ENCODE measurements at regions not wholly inside any gene's neighbourhood (a gene's known extent, or its start where the extent isn't known, plus 50 kb on each side); places are given as distances from the start of the nearest gene placed in this dataset.
A peak's percentile ranks its signal among the peaks of the same experiment; 100 is the strongest.

DNA sequence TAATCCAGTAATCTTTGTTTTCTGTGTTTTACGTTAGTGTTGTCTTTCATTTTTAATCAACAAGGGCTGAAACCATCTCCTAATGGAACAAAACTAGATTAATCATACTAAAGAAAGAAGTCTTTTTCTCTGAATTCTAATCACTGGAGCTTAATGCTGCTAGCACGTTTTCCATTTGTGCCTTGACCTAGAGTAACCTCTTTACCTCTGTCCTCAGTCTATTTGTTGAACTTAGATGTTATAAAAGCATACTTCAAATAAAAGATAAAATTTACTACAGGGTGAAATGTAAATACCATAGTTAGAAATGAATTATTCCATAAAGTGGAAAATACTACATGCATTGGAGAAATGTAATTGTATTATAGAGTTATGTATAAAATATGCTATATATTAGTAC is 207.1 kb downstream of the NKX6-1 start:
- Histone ChIP-seq H3K4me1 (ENCODE audit: control insufficient read depth in 5 of 5, insufficient read depth in 5 of 5, low read length in 5 of 5) (no peaks in the 10 kb centered on the region), H3K27me3 (ENCODE audit: control insufficient read depth in 3 of 3, insufficient read depth in 3 of 3, low read length in 2 of 3) (no peaks in the 10 kb centered on the region), H3K4me3 (no peak overlapping the region), H3K9me3 (ENCODE audit: control insufficient read depth in 4 of 4, insufficient read depth in 3 of 4, low read length in 3 of 4) (no peaks in the 10 kb centered on the region), H3K9ac (ENCODE audit: insufficient read depth in 1 of 2, low read length in 2 of 2) (no peak overlapping the region), H3K27ac (ENCODE audit: low read depth in 1 of 2, low read length in 1 of 2) (no peak overlapping the region), H3K36me3 (ENCODE audit: control insufficient read depth in 4 of 4, insufficient read depth in 4 of 4, low read length in 4 of 4) (no peaks in the 10 kb centered on the region)
- 45 to 66% methylated on average over 2 of the region's 2 CpGs for WGBS, 2 donors
- ATAC-seq (ENCODE audit: insufficient read depth, low FRiP score) (no peak), DNase-seq (peak in 1 of 3 donors; percentile 27)
- TF ChIP-seq, protein P1, sequence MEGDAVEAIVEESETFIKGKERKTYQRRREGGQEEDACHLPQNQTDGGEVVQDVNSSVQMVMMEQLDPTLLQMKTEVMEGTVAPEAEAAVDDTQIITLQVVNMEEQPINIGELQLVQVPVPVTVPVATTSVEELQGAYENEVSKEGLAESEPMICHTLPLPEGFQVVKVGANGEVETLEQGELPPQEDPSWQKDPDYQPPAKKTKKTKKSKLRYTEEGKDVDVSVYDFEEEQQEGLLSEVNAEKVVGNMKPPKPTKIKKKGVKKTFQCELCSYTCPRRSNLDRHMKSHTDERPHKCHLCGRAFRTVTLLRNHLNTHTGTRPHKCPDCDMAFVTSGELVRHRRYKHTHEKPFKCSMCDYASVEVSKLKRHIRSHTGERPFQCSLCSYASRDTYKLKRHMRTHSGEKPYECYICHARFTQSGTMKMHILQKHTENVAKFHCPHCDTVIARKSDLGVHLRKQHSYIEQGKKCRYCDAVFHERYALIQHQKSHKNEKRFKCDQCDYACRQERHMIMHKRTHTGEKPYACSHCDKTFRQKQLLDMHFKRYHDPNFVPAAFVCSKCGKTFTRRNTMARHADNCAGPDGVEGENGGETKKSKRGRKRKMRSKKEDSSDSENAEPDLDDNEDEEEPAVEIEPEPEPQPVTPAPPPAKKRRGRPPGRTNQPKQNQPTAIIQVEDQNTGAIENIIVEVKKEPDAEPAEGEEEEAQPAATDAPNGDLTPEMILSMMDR (IDR thresholded peaks at IDR 0.05; ENCODE audit: control extremely low read depth, extremely low read depth) = no peak

DNA sequence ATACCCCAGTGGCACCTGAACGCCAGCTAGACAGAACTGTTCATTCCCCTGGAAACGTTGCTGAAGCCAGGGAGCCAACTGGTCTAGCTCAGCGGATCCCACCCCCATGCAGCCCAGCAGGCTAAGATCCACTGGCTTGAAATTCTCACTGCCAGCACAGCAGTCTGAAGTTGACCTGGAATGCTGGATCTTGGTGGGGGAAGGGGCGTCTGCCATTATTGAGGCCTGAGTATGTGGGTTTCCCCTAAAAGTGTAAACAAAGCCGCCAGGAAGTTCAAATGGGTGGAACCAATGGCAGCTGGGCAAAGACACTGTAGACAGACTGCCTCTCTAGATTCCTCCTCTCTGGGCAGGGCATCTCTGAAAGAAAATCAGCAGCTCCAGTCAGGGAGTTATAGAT is 213.0 kb downstream of the NKX6-1 start:
- WGBS, 2 donors = 67 to 69% methylated on average over 5 of the region's 5 CpGs
- TF ChIP-seq, protein P1 (IDR thresholded peaks at IDR 0.05; ENCODE audit: control extremely low read depth, extremely low read depth) = no peak
- ATAC-seq (ENCODE audit: insufficient read depth, low FRiP score) = no peak
- H3K36me3 ChIP-seq (ENCODE audit: control insufficient read depth in 4 of 4, insufficient read depth in 4 of 4, low read length in 4 of 4) = no peaks in the 10 kb centered on the region
- peaks cover 0 to 3% (median 0%) of the 10 kb centered on the region in 3 donors for H3K27me3 ChIP-seq (ENCODE audit: control insufficient read depth in 3 of 3, insufficient read depth in 3 of 3, low read length in 2 of 3)
- no peak overlapping the region for H3K4me3 ChIP-seq
- H3K27ac ChIP-seq (ENCODE audit: low read depth in 1 of 2, low read length in 1 of 2) = no peak overlapping the region
- H3K9me3 ChIP-seq (ENCODE audit: control insufficient read depth in 4 of 4, insufficient read depth in 3 of 4, low read length in 3 of 4) = peaks cover 0 to 7% (median 0%) of the 10 kb centered on the region in 4 donors
- H3K4me1 ChIP-seq (ENCODE audit: control insufficient read depth in 5 of 5, insufficient read depth in 5 of 5, low read length in 5 of 5) = no peaks in the 10 kb centered on the region
- DNase-seq = no peak
- H3K9ac ChIP-seq (ENCODE audit: insufficient read depth in 1 of 2, low read length in 2 of 2) = no peak overlapping the region

DNA sequence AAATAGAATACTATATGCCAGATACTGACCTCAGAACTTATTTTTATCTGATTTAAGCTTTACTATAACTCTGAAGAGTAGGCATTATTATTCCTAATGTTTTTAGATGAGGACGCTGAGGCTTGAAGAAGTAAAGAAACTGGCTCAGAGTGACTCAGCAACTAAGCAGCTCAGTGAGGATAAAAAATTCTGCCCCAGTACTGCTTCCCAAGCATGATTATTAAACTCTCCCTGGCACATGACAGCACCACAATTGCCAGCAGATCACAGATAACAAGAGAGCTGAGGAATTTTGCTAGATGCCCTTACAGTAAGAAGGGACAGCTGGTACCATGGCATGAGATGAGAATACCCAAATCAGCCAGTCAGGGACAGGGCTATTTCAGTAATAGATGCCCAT is 219.4 kb downstream of the NKX6-1 start:
- ATAC-seq (ENCODE audit: insufficient read depth, low FRiP score) = no peak
- no peaks in the 10 kb centered on the region for H3K9me3 ChIP-seq (ENCODE audit: control insufficient read depth in 4 of 4, insufficient read depth in 3 of 4, low read length in 3 of 4)

More for the DNA sequence above, 219.4 kb downstream of the NKX6-1 start:
- H3K4me1 ChIP-seq (ENCODE audit: control insufficient read depth in 5 of 5, insufficient read depth in 5 of 5, low read length in 5 of 5) = no peaks in the 10 kb centered on the region
- H3K36me3 ChIP-seq (ENCODE audit: control insufficient read depth in 4 of 4, insufficient read depth in 4 of 4, low read length in 4 of 4) = no peaks in the 10 kb centered on the region
- H3K27ac ChIP-seq (ENCODE audit: low read depth in 1 of 2, low read length in 1 of 2) = no peak overlapping the region
- H3K9ac ChIP-seq (ENCODE audit: insufficient read depth in 1 of 2, low read length in 2 of 2) = no peak overlapping the region
- peaks cover 0 to 3% (median 0%) of the 10 kb centered on the region in 3 donors for H3K27me3 ChIP-seq (ENCODE audit: control insufficient read depth in 3 of 3, insufficient read depth in 3 of 3, low read length in 2 of 3)
- WGBS, 2 donors = 58 to 81% methylated on average over 1 of the region's 1 CpG
- TF ChIP-seq, protein P1 (IDR thresholded peaks at IDR 0.05; ENCODE audit: control extremely low read depth, extremely low read depth) = no peak
- DNase-seq = no peak
- H3K4me3 ChIP-seq = no peak overlapping the region

All from lung (tissue), 11 donors.